ENCODE measurements at regions not wholly inside any gene's neighbourhood (a gene's known extent, or its start where the extent isn't known, plus 50 kb on each side); places are given as distances from the start of the nearest gene placed in this dataset.

DNA sequence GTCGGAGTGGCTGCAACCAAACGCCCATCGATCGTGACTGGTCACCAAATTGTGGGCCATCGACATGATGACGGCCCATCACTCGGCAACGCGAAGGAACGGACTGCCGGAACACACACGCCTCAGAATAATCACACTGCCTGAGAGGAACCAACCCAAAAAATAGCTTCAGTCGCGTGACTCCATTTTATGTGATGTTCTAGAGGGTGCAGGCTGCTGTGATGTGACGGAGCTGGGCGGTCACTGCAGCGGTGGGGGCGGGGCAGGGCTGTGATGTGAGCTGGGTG is 174.6 kb downstream of the CTTN start:
- no peak for ATAC-seq (ENCODE audit: low read depth)
- intact Hi-C loops (cut with micrococcal nuclease), result no loop called here
- Mint-ChIP-seq H3K36me3 (ENCODE audit: low read depth) (no peaks in the 10 kb centered on the region), H3K4me1 (no peaks in the 10 kb centered on the region), H3K9me3 (no peaks in the 10 kb centered on the region), H3K4me3 (no peak overlapping the region), H3K27ac (no peak overlapping the region), H3K27me3 (peaks cover 20% of the 10 kb centered on the region)
- no peak for DNase-seq
- POLR2A ChIA-PET, result no interaction called here
- TF ChIP-seq, protein P1, sequence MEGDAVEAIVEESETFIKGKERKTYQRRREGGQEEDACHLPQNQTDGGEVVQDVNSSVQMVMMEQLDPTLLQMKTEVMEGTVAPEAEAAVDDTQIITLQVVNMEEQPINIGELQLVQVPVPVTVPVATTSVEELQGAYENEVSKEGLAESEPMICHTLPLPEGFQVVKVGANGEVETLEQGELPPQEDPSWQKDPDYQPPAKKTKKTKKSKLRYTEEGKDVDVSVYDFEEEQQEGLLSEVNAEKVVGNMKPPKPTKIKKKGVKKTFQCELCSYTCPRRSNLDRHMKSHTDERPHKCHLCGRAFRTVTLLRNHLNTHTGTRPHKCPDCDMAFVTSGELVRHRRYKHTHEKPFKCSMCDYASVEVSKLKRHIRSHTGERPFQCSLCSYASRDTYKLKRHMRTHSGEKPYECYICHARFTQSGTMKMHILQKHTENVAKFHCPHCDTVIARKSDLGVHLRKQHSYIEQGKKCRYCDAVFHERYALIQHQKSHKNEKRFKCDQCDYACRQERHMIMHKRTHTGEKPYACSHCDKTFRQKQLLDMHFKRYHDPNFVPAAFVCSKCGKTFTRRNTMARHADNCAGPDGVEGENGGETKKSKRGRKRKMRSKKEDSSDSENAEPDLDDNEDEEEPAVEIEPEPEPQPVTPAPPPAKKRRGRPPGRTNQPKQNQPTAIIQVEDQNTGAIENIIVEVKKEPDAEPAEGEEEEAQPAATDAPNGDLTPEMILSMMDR (IDR thresholded peaks at IDR 0.05), result no peak
- CTCF ChIA-PET, result no interaction called here

DNA sequence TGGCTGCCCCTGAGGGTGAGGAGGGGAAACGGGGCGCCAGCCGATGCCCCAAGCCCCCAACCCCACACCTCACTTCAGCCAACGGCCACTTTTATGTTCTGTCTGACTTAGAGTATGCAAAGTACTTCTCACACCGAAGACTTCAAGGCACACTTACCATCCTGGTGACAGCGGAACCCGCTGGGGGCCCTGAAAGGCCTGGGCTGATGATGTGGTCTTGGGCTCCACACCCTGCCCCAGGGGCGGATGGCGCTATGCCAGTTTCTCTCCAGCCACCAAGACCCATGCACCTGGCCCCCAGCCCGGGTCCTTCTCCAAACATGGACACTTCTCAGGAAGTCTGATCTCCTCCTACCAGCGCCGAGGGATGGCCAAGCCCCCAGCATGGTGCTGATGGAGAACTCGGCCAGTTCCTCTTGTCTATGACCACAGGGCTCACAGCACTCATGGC is 175.4 kb downstream of the CTTN start:
- no peak for DNase-seq
- H3K27me3 Mint-ChIP-seq, result peaks cover 16% of the 10 kb centered on the region
- no peak for ATAC-seq (ENCODE audit: low read depth)
- intact Hi-C loops (cut with micrococcal nuclease), result no loop called here
- ChIA-PET POLR2A (no interaction called here), CTCF (no interaction called here)
- H3K4me3 Mint-ChIP-seq, result no peak overlapping the region
- H3K4me1 Mint-ChIP-seq, result no peaks in the 10 kb centered on the region
- no peak overlapping the region for H3K27ac Mint-ChIP-seq
- H3K36me3 Mint-ChIP-seq (ENCODE audit: low read depth), result no peaks in the 10 kb centered on the region
- TF ChIP-seq, protein P1 (IDR thresholded peaks at IDR 0.05), result no peak
- no peaks in the 10 kb centered on the region for H3K9me3 Mint-ChIP-seq

DNA sequence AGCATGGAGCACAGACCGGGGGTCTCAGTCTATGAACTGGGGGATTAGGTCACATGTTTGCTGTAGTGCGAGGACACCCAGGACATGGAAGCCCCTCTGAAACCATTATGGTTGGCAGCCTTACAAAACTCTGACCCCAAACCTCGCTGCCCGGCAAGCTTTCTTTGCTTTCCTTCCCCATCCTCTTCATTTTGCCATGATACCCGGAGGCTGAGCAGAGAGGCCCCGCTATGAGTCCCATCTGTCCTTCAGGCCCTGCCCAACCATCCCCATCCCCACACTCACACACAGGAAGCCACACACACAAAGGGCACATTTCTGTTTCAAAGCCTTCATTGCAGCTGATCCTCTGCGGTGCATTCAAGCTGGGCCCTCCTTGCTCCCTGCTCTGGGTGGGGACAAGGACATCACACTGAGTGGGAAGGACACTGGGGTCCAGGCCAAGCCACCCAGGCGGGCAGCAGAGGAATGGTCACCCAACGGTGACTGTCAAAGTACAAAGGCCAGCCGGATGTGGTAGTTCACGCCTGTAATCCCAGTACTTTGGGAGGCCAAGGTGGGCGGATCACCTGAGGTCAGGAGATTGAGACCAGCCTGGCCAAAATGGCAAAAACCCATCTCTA is 176.5 kb downstream of the CTTN start:
- no peak for DNase-seq
- POLR2A ChIA-PET, result no interaction called here
- peaks cover 9% of the 10 kb centered on the region for H3K27me3 Mint-ChIP-seq
- intact Hi-C loops (cut with micrococcal nuclease), result no loop called here
- no peaks in the 10 kb centered on the region for H3K36me3 Mint-ChIP-seq (ENCODE audit: low read depth)
- CTCF ChIA-PET, result no interaction called here
- H3K4me3 Mint-ChIP-seq, result no peak overlapping the region
- H3K27ac Mint-ChIP-seq, result no peak overlapping the region
- no peak for ATAC-seq (ENCODE audit: low read depth)
- no peaks in the 10 kb centered on the region for H3K4me1 Mint-ChIP-seq
- TF ChIP-seq, protein P1 (IDR thresholded peaks at IDR 0.05), result no peak
- no peaks in the 10 kb centered on the region for H3K9me3 Mint-ChIP-seq

DNA sequence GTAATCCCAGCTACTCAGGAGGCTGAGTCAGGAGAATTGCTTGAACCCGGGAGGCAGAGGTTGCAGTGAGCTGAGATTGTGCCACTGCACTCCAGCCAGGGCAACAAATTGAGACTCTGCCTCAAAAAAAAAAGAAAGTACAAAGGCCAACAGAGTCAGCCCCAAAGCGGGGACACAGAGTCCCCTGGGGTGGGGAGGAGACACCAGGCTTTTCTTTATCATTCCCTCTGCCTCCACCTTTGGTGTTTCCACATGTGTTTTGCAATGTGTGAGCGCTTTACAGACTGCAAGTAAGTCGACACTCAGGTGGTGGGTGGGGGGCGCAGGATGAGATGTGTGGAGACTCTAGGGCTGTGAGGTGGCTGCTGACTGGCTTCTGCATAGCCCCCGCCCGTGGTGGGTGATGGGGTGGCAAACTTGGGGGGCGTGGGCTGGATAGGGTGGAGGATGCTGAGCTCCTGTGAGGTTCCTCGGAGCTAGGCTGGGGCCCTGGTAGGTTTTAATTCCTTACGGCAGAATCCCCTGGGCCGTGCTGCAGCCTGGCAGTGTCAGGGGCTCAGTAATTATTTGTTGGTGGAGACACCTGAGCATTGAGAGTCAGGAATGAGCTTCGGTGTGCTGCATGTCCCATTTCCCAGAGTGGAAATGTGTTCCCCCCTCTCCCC is 177.2 kb downstream of the CTTN start:
- H3K4me3 Mint-ChIP-seq, result no peak overlapping the region
- DNase-seq, result no peak
- no peak for ATAC-seq (ENCODE audit: low read depth)
- ChIA-PET POLR2A (no interaction called here), CTCF (no interaction called here)
- H3K9me3 Mint-ChIP-seq, result no peaks in the 10 kb centered on the region
- peaks cover 9% of the 10 kb centered on the region for H3K27me3 Mint-ChIP-seq
- no peak overlapping the region for H3K27ac Mint-ChIP-seq
- intact Hi-C loops (cut with micrococcal nuclease), result no loop called here
- TF ChIP-seq, protein P1 (IDR thresholded peaks at IDR 0.05), result no peak
- H3K4me1 Mint-ChIP-seq, result no peaks in the 10 kb centered on the region
- H3K36me3 Mint-ChIP-seq (ENCODE audit: low read depth), result no peaks in the 10 kb centered on the region

DNA sequence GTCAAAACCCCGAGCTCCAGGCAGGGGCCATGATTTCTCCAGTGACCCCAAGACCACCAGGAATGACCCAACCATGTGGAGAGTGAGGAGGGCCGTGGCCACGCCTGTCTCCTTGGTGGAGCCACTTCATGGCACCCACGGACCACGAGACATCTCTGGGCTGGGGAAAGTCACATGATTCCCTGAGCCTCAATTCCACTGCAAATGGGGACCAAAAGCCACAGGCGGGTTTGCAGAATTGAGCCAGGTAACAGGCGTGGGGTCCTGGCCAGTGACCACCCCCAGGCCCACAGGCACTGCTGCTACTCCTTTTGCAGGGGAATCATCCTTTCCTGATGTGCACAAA is 178.9 kb downstream of the CTTN start:
- Mint-ChIP-seq H3K4me1 (no peaks in the 10 kb centered on the region), H3K27me3 (peaks cover 2% of the 10 kb centered on the region), H3K36me3 (ENCODE audit: low read depth) (no peaks in the 10 kb centered on the region), H3K9me3 (no peaks in the 10 kb centered on the region), H3K4me3 (no peak overlapping the region), H3K27ac (no peak overlapping the region)
- intact Hi-C loops (cut with micrococcal nuclease), result no loop called here
- no peak for ATAC-seq (ENCODE audit: low read depth)
- DNase-seq, result no peak
- CTCF ChIA-PET, result no interaction called here
- TF ChIP-seq, protein P1 (IDR thresholded peaks at IDR 0.05), result no peak
- POLR2A ChIA-PET, result no interaction called here
